NCI-H2081 (cell line): ENCODE measurements at regions not wholly inside any gene's neighbourhood (a gene's known extent, or its start where the extent isn't known, plus 50 kb on each side); places are given as distances from the start of the nearest gene placed in this dataset.

Experiments
- DNase-seq, 2 experiments: peaks; one replicate each; lab custom pipeline; 2025; lab: John Stamatoyannopoulos, UW

DNA sequence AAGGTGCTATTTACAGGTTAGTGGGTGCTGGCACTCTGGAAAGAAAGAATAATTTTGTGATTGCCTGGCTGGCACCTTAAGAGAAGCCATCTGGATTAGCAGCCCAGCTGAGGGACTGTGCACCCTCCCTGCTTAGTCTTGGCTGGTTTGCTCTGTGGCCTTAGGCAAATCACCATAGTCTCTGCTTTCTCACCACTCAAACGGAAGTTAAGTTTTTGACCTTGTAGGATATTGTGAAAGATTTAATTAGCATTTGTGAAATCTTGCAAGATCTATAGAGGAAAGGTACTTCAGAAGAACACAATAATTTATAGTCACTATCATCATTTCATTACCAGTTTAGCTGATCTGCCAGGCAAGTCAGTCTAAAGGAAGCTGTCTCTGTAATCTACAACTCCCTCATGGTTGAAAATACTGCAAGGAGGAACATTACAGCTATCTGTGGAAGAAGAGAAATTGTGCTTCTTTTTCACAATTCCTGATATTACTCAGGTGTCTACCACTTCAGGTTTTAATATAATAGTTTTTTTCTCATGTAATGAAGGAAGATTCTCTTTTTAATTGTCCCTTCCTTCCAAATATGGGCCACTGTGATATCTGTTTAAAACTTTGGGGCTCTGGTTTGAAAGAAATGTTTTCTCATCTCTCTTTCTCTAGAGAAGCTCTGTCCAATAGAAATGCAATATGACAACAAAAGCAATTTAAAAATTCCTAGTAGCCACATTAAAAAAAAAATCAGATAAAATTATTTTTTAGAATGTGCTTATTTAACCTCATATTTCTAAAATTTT lies 219.6 kb downstream of the PTEN start:
- DNase-seq, result no peak

DNA sequence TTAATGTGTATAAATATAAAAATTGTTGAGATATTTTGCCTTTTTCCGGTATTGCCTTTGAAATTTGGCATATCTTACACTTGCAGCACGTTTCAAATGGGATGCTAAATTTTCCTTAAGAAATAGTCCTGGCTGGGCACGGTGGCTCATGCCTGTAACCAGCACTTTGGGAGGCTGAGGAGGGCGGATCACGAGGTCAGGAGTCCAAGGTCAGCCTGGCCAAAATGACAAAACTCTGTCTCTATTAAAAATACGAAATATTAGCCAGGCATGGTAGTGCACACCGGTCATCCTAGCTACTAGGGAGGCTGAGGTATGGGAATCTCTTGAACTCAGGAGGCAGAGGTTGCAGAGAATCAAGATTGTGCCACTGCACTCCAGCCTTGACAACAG lies 220.2 kb downstream of the PTEN start:
- no peak for DNase-seq

DNA sequence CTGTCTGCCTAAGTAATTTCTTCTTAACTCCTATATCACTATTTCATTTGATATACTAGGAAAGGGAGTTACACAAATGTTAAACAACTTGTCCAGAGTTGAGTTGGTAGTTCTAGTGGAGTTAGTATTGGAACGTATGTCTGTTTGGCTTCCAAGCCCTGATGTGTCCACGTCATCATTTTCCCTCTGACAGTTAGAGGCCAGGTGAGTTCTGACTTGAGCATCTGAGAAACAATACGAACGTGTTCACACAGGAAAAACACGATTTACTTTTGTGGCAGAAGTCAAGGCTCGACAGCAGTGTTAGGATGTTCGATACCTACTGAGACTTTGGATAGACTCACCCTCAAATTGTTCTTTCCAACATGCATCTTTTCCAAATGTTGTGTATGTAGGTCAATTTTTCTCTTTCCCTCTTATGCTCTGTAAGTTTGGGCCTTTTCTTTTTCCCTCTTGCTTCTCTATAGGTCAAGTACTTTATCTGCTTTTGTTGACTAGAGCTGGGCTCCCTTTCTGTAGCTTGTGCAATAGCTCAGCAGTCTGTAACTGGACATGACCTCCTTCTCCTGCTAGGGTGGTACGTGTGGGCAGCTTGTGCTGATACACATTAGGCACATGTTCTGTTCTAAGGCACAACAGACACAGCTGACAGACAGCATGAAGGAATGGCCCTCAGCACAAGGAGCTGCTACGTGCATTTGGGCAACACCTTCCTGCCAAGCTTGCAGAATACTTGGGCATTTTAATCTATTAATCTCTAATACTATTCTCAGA lies 222.9 kb downstream of the PTEN start:
- DNase-seq, result no peak

DNA sequence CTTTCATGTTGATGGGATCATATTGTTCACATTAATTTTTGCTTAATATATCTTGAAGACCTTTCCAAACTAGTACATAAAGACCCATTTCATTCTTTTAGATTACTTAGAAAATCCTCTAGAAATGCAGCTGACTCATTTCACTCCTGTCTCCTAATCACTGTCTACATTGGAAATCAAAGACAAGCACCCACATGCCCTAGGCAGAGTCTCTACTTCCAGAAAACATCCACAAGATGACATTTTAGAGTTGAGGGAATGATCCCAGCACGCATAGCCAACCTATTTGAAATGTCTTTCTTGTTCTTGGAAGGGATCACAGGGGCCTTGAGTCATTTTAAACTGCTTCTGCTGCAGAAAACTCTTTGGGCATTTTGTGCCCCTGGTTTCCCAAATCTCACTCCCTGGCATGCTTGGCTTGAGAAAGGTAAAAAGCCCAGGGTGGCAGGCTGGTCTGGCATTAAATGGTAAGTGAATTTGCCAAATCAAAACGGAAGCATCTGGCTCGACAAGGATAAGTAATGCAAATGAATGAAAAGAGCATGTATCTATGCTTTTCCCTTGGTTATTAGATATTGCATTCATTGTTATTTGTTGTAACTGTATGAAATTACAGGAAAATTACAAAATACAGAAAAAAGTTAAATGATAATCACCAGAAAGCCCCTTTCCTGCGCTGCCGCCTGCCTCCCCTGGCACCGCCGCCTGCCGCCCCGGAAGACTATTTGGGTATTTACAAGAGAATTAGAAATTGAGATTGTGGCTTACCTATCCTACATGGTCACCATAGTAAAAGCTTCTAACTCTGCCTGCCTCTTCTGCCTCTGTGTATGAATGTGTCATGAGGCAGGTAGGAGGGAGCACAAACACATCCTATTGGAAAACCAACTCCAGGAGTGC lies 225.3 kb downstream of the PTEN start:
- peak in 1 of 2 experiments; percentile 52 for DNase-seq

DNA sequence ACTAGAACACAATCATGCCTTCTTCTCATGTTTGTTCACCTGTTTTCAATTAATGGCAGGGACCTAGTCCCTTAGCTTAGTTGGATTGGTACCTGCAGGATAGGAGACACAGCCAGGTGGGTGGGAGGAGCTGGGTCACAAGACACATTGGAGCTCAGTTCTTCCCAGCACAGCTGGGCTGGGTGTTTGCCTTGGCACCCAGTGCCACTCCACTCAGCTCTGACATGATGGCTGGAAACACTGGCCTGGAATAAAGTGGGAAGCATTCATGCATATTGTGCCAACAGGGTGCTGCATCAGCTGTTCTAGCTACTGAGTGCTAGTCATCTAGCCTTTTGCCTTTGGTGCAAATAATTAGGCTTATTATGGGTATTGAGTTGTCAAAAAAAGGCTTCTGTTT lies 226.1 kb downstream of the PTEN start:
- peak; percentile 89 to 98 for DNase-seq

DNA sequence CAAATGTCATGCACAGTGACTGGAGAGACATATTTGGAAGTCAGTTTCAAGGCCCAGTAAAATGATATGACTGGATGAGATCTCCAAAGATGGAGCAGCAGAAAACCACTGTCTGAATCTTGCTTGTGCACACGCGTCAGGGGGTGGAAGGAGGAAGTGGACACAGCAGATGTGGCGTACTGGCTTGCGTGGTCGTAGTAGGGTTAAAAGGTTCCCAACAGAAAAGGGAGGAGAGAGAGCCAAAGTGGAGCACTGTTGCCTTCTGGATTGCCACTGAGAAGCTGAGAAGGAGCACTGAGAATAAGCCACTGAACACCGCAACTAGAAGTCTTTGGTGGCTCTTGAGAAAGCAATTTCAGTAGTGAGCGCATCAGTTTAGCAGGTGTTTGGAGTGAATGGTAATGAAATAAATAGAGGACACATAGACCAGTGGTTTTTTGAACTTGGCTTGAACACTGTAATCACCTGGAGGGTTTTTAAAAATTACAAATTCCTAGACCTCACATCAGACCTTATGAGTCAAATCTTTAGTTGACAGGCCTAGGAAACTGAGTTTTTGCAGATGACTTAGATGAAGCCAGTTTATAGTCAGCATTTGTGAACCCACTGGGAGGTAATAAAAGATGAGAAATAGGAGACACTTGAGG lies 227.3 kb downstream of the PTEN start:
- no peak for DNase-seq

DNA sequence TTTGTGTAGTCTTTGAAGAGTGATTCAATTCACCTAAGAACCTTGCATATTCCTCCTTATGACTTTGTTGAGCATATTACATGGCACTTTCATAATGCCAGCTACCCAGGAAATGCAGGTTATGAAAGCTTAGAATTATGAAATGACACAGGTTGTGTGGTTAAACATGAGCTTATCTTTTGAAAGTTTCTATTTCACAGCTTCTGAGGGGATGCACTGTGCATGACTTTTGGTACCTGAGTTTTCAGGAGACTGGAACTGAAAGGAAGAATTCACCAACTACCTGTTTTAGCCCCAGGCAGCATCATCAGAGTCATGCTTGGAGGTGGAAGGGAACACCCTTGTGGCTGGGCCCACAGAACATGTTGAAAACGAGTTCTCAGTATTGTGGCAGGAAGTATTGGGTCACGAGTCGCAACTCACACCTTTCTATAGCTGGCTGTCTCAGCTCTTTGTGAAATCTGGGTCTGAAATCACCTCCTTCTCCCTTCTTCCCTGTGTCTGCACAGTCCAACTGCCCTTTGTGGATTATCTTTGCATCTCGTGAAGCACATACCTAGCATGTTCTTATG lies 228.2 kb downstream of the PTEN start:
- no peak for DNase-seq

DNA sequence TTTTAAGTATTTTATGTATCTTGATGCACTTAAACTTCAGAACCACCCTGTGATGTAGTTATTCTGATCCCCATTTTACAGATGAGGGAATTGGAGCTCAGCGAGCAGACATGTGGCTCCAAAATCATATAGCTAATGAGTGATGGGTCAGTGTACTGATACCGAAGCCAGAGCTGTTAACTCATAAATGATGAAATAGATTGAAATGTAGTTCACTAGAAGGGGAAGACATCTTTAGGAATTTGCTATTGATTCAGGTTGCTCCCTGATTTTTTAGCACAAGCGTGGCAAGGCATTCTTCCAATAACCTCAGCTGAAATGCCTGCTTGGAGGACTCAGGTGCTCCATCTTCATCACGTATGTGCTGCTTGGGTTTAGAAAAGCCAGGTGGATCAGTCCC lies 228.8 kb downstream of the PTEN start:
- no peak for DNase-seq

DNA sequence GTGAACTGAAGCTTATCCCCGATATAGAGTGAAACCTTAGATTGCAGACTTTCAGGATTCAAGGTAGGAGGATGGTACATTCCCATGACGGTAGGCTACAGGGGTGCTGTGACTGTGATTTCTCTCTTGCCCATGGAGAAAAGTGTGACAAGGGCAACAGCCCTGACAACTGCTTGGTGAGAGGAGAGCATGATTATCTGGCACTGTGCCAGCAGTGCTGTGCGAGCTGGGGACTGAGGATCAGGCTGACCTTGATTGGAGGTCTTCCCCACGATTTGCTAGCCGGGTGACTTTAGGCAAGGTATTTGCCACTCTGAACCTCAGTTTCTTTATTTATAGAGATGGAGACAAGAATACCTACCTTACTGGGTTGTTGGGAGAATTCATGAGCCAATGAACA lies 229.5 kb downstream of the PTEN start:
- DNase-seq, result no peak

DNA sequence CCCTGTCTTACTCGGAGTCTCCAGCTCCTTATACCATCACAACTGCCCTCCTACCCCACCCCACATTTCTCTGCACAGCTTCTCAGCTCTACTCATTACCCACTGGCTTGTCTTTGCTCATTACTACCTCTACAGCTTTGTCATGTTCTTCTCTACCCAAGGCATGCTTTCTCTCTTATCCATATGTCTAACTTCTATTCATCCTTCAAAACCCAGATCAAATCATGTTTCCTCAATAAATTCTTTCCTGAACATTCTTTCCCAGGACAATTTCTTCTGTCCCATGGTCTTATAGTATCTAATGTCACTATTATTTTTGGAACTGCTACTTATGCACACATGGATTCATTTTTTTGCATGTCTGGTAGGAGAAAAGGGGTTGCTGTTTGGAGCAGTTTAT lies 231.4 kb downstream of the PTEN start:
- DNase-seq, result no peak

DNA sequence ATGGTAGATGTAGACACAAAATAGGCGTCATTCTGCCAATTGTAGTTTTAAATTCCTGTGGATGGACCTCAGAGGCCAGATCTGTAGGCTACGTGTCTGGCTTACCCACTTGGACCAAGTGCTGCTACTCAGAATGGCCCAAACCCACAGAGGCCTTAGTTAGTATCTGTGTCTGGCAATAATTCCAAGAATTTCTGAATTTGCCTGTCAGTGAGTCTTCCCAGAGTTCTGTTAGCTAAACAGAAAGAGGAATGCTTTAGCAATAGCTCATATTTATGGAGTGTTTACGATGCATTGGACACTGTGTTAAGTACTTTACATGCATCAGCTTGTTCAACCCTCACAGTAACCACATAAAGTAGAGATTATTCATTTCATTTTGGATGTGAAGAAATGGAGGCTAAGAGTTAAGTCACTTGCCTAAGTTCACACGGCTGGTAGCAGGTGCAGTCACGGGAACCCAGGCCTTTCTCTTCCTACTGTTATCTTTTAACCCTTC lies 231.8 kb downstream of the PTEN start:
- DNase-seq, result no peak

DNA sequence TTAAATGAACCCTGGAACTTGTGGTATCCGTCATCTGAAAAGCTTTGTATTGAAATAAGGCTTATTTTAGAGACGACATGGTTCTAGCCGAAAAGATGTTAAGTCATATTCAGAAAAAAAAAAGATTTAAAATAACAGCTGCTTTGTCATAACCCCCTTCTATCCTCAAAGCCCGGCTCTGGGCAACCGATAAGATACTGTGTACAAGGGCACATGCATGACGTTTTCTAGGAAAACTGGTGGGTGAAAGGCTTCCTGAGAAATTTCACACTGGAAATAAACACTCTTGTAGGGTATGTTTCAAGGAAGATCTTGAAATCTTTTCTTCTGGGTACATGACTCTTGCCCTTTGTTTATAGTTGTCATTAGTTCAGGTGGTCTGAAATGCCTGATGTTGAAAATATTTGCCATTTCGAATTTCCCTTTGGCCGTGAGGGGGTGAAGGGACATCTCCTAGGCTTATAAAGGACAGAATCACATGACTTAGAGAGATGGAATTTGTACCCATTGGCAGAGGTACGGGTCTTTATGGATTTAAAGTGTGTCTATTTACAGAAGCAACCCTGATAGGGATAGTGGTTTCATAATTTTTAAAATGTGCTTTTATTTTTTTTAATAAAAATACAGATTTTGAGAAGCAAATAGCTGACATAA lies 232.5 kb downstream of the PTEN start:
- no peak for DNase-seq

DNA sequence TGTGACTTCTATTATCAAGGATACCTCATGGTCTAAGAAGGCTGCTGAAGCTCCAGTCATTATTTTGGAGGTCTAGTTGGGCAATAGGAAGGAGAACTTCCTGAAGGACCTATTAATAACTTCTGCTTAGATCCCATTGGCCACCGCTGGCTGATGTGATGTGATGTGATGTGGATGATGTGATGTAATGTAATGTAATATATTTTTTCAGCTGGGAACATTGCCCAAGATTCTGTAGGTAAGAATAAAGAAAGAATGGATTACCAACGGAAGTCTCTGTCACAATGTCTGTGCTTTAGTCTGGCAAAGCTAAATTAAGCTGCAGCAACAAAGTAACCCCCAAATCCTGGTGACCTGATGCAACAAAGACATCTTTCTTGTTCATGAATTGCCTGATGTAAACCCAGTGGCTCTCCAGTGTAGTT lies 233.7 kb downstream of the PTEN start:
- DNase-seq, result no peak

DNA sequence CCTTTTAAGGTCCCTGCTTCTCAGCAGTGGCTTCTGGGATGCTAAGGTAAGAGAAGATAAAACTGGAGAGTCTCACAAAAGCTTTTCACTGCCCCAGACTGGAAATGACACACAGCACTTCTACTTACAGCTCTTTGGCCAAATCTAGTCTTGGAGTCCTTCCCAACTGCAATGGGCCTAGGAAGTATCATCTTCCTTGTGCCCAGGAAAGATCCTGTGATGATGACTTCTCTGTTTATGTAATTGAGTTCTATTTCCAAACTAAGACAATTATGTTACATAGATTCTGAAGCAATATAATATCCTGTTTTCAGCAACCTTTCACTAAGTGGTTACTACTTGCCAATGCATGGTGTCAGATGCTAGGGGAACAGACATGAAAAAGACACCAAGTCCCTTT lies 234.1 kb downstream of the PTEN start:
- DNase-seq, result no peak

DNA sequence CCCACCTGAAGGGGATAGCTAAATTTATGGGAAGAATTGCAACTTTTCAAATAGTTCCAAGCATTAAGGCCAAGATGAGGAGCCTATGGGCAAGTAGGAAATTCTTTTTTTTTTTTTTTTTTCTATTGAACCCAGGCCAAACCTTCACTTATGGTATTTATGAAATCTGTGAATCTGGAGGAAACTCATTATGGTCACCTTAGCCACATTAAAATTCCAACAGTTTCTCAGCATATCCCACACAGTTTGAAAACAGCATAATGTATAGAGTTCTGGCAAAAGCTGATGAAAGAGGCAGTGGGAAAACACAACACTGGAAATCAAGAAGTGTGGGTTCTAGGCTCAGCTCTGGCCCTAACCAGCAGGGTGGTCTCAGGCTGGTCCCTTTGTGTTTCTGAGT lies 236.9 kb downstream of the PTEN start:
- DNase-seq, result no peak

DNA sequence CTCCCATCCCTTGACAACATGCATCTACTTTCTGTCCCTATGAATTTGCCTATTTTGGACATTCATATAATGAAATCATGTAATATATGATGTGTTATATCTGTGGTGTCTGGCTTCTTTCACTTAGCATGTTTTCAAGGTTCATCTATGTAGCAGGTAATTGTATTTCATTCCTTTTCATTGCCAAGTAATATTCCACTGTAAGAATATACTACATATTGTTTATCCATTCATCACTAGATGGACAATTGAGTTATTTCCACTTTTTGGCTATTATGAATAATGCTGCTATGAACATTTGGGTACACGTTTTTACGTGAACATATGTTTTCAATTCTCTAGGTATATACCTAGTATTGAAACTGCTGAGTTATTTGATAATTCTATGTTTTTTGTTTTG lies 238.2 kb downstream of the PTEN start:
- no peak for DNase-seq

DNA sequence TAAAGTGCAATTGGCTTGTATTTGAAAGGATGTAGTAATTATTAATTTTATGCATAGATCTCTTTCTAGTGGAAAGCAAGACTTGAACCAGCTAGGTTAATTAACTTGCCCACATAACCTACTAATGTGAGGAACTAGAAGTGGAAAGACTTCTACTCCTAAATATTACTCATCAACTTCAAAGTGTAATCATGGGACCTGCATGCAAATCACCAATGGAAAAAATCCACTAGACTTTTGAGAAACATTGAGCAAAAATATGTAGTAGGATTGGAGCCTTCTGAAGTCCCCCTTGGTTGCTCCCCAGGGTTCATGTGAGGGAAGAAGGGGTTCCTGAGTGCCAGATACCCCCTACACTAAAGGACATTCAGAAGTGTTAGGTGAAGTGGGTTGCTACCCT lies 240.2 kb downstream of the PTEN start:
- no peak for DNase-seq

DNA sequence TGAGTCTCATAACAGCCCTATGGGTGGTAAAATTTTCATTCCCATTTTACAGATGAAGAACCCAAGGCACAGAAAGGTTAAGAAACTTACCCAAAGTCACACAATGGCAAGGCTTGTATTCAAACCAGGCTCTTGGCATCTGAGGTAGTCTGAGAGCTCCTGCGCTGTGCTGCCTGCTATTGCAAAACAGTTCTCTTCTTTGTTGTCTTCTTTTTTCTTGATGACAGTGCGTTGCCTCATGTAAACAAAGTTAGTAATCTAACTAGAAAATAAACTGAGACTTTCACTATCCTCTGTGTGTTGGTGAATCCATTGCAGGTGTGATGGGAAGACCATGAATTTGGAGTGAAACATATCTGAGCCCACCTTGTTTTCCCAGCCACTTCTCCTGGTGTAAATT lies 240.8 kb downstream of the PTEN start:
- no peak for DNase-seq

DNA sequence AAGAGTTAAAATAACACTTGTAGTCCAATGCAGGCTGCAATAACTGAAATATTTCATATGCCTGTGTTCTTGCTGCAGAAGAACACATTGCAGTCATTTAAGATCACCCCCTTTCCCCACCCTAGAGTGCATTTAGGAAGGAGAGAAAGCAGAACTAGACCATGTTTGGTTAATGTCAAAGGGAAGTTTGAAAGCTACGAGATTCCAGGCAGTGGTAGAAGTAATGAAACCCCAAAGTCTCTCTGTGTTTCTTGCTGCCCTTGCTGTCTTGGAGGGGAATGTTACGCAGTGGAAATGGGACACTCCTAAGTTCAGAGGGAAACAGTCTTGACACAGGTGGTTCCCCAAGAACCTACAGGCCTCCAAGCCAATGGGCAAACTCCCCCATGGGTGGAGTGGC lies 242.9 kb downstream of the PTEN start:
- DNase-seq, result no peak

DNA sequence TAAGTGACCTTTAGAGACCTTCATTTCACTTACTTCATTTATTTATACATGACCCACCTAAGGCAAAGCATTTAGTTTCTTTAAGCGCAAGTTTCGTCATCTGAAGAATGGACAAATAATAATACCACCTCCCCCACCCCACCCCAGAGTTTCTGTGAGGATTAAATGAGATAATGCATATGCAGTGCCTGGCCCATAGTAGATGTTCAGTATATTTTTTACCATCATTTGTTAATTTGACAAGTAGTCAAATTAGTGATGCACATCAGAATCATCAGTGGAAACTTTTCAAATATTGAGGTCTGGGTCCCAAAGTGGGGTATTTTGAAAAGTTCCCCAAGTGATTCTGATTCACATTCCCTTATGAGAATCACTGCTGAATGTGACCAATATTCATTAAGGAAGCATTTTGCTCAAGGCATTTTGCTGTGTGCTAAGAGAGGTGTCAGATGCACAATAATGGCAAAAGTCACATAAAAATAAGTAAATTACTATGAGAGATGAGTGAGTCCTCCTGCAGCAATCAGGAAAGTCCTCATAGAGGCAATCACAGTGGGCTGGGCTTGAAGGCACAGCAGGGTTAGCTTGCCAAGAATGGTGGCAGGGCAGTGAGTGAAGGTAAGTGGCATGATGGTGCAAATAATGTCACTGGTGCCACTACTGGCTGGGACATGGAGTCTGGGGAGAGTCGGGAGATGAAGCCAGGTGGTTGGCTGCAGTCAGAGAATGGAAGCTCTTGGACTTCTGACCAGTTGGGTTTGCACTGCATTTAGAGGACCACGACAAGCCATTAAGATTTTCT lies 244.1 kb downstream of the PTEN start:
- DNase-seq, result no peak
